K562 (cell line): ENCODE measurements at regions not wholly inside any gene's neighbourhood (a gene's known extent, or its start where the extent isn't known, plus 50 kb on each side); places are given as distances from the start of the nearest gene placed in this dataset.

Experiments used
- ATF1 ChIP-seq, 2 experiments: fragments of 450-650 bp in 1 of 2; IDR thresholded peaks; 2 replicates each; pipeline ENCODE4 v1.6.1; 2016; ENCODE audit warnings: missing compliant biosample characterization in 1 of 2, missing genetic modification characterization in 1 of 2
- EP300 ChIP-seq: IDR thresholded peaks from 2 replicates; pipeline ENCODE4 v1.6.1; 2012; ENCODE audit warnings: low read length, improper control_type of control experiment
- ZBTB7A ChIP-seq: IDR thresholded peaks from 2 replicates; pipeline ENCODE4 v1.6.1; 2011; ENCODE audit warnings: low read depth, mild to moderate bottlenecking, low read length, moderate library complexity, borderline replicate concordance; ENCODE audit not compliant: control insufficient read depth

- TF ChIP-seq EP300 (no peak), ZBTB7A (no peak), ATF1 (CRISPR knock-in tag; IDR thresholded peaks at IDR 0.05) (no peak), ATF1 (tag; IDR thresholded peaks at IDR 0.05) (no peak)
These were observed 233.2 kb downstream of the NPHP4 start for GRCh38 chr1:5758859-5759578.
